Left hindlimb (tissue), 1 donor: ENCODE measurements at regions not wholly inside any gene's neighbourhood (a gene's known extent, or its start where the extent isn't known, plus 50 kb on each side); places are given as distances from the start of the nearest gene placed in this dataset.
"Not testable (repeated sequence)": the region's sequence is repeated elsewhere in the genome, so short reads cannot be mapped to it uniquely, and the experiment has no call there.

Source experiments
- DNase-seq: peaks from one replicate; pipeline ENCODE4 v3.0.0-alpha.2; 2018

GRCh38 chr6:40671001-40671693 is 84.0 kb upstream of the LRFN2 start:
- no peak for DNase-seq

- no peak for DNase-seq
Measured at GRCh38 chr6:40669343-40669742, 82.2 kb upstream of the LRFN2 start.

- DNase-seq: no peak
Measured at GRCh38 chr6:40668203-40668602, 81.0 kb upstream of the LRFN2 start.

- no peak for DNase-seq
Measured at GRCh38 chr6:40666530-40666929, 79.4 kb upstream of the LRFN2 start.

- DNase-seq: no peak
Measured at GRCh38 chr6:40661726-40662125, 74.6 kb upstream of the LRFN2 start.

GRCh38 chr6:40656772-40657171 is 69.6 kb upstream of the LRFN2 start:
- DNase-seq: not testable (repeated sequence)

- no peak for DNase-seq
Measured at GRCh38 chr6:40654828-40655227, 67.7 kb upstream of the LRFN2 start.

- no peak for DNase-seq
Measured at GRCh38 chr6:40645043-40645442, 57.9 kb upstream of the LRFN2 start.

GRCh38 chr6:40642837-40643236 is 55.7 kb upstream of the LRFN2 start:
- DNase-seq: no peak

- no peak for DNase-seq
Measured at GRCh38 chr6:40642190-40642589, 55.0 kb upstream of the LRFN2 start.

- peak; percentile 71 for DNase-seq
Measured at GRCh38 chr6:40640599-40641227, 53.5 kb upstream of the LRFN2 start.
